WTC11 (cell line): ENCODE measurements at regions not wholly inside any gene's neighbourhood (a gene's known extent, or its start where the extent isn't known, plus 50 kb on each side); places are given as distances from the start of the nearest gene placed in this dataset.

Source experiments
- ATAC-seq: fragments of 200-7000 bp; cut with Tn5 transposase; 2 replicates; pipeline ENCODE4 v1.10.0; 2021; ENCODE audit warnings: mild to moderate bottlenecking, moderate library complexity
- CTCF ChIA-PET: fragments of 300-600 bp; sonication (Branson Sonifier 250); formaldehyde crosslinking; loops from one replicate; lab custom pipeline; 2021; ENCODE audit warnings: antibody characterized with exemption; lab: Charles Lee
- POLR2A ChIA-PET: fragments of 350-600 bp; sonication (Branson Sonifier 250); formaldehyde crosslinking; loops from one replicate; lab custom pipeline; 2021; ENCODE audit warnings: antibody characterized with exemption; lab: Charles Lee
- DNase-seq: peaks from one replicate; pipeline ENCODE4 v3.0.0; 2021; ENCODE audit warnings: low spot score
- H3K27ac Mint-ChIP-seq: 2 replicates; pipeline ENCODE4 v1.8.0; 2021; ENCODE audit warnings: mixed read lengths
- H3K27me3 Mint-ChIP-seq: 2 replicates; pipeline ENCODE4 v1.8.0; 2021; ENCODE audit warnings: low read depth, mild to moderate bottlenecking, moderate library complexity, mixed read lengths
- H3K36me3 Mint-ChIP-seq: 2 replicates; pipeline ENCODE4 v1.8.0; 2021; ENCODE audit warnings: mixed read lengths
- H3K4me1 Mint-ChIP-seq: 2 replicates; pipeline ENCODE4 v1.8.0; 2022; ENCODE audit warnings: mixed read lengths
- H3K4me3 Mint-ChIP-seq: 2 replicates; pipeline ENCODE4 v1.8.0; 2021; ENCODE audit warnings: mild to moderate bottlenecking, moderate library complexity, mixed read lengths
- H3K9me3 Mint-ChIP-seq: 2 replicates; pipeline ENCODE4 v1.8.0; 2021; ENCODE audit warnings: mixed read lengths
- AFF4 ChIP-seq: sonication (generic); formaldehyde crosslinking; IDR thresholded peaks from 2 replicates; pipeline ENCODE4 v1.8.1; 2023; ENCODE audit warnings: mild to moderate bottlenecking, missing genetic modification reagents, borderline replicate concordance
- ATF6 ChIP-seq: sonication (generic); formaldehyde crosslinking; IDR thresholded peaks from 2 replicates; pipeline ENCODE4 v1.8.1; 2023; ENCODE audit warnings: mild to moderate bottlenecking, missing genetic modification reagents
- E2F1 ChIP-seq: sonication (generic); formaldehyde crosslinking; IDR thresholded peaks from 2 replicates; pipeline ENCODE4 v1.8.0; 2022; ENCODE audit warnings: mild to moderate bottlenecking, missing genetic modification reagents
- E2F5 ChIP-seq: sonication (generic); formaldehyde crosslinking; IDR thresholded peaks from 2 replicates; pipeline ENCODE4 v1.8.1; 2022; ENCODE audit warnings: mild to moderate bottlenecking, moderate library complexity, missing genetic modification reagents
- ELF4 ChIP-seq: sonication (generic); formaldehyde crosslinking; IDR thresholded peaks from 2 replicates; pipeline ENCODE4 v1.8.1; 2022; ENCODE audit warnings: low read depth, mild to moderate bottlenecking, moderate library complexity, missing genetic modification reagents
- ETV6 ChIP-seq: sonication (generic); formaldehyde crosslinking; IDR thresholded peaks from 2 replicates; pipeline ENCODE4 v1.8.1; 2022; ENCODE audit warnings: mild to moderate bottlenecking, missing genetic modification reagents
- FOXP4 ChIP-seq: sonication (generic); formaldehyde crosslinking; IDR thresholded peaks from 2 replicates; pipeline ENCODE4 v1.8.0; 2022; ENCODE audit warnings: mild to moderate bottlenecking, missing genetic modification reagents
- HMGXB4 ChIP-seq: sonication (generic); formaldehyde crosslinking; IDR thresholded peaks from 2 replicates; pipeline ENCODE4 v1.8.1; 2023; ENCODE audit warnings: mild to moderate bottlenecking, moderate library complexity, missing genetic modification reagents
- IRF1 ChIP-seq: sonication (generic); formaldehyde crosslinking; IDR thresholded peaks from 2 replicates; pipeline ENCODE4 v1.8.0; 2023; ENCODE audit warnings: missing genetic modification reagents
- KAT7 ChIP-seq: sonication (generic); formaldehyde crosslinking; IDR thresholded peaks from 2 replicates; pipeline ENCODE4 v1.8.1; 2023; ENCODE audit warnings: missing genetic modification reagents, mild to moderate bottlenecking, borderline replicate concordance
- MXD4 ChIP-seq: fragments of 250-450 bp; sonication (Bioruptor Pico); IDR thresholded peaks from 2 replicates; pipeline ENCODE4 v1.8.0; 2021; ENCODE audit warnings: mild to moderate bottlenecking, moderate library complexity, borderline replicate concordance
- NFE2L1 ChIP-seq: sonication (generic); formaldehyde crosslinking; IDR thresholded peaks from 2 replicates; pipeline ENCODE4 v1.8.1; 2023; ENCODE audit warnings: missing genetic modification reagents
- NR2C2 ChIP-seq: sonication (generic); formaldehyde crosslinking; IDR thresholded peaks from 2 replicates; pipeline ENCODE4 v1.8.0; 2022; ENCODE audit warnings: mild to moderate bottlenecking, missing genetic modification reagents
- OVOL2 ChIP-seq: fragments of 250-450 bp; sonication (Bioruptor Pico); IDR thresholded peaks from 2 replicates; pipeline ENCODE4 v1.9.0; 2021; ENCODE audit warnings: mild to moderate bottlenecking, borderline replicate concordance
- STAT6 ChIP-seq: sonication (generic); formaldehyde crosslinking; conservative IDR thresholded peaks from 2 replicates; pipeline ENCODE4 v1.8.1; 2023; ENCODE audit warnings: mild to moderate bottlenecking, low read depth, missing genetic modification reagents, moderate library complexity
- TCF7 ChIP-seq: sonication (generic); formaldehyde crosslinking; IDR thresholded peaks from 2 replicates; pipeline ENCODE4 v1.8.0; 2022; ENCODE audit warnings: mild to moderate bottlenecking, low read depth, missing genetic modification reagents, moderate library complexity
- ZNF138 ChIP-seq: sonication (generic); formaldehyde crosslinking; conservative IDR thresholded peaks from 2 replicates; pipeline ENCODE4 v1.8.1; 2022; ENCODE audit warnings: mild to moderate bottlenecking, moderate library complexity, missing genetic modification reagents
- ZNF671 ChIP-seq: fragments of 250-450 bp; sonication (Bioruptor Pico); IDR thresholded peaks from 2 replicates; pipeline ENCODE4 v1.8.0; 2021; ENCODE audit warnings: mild to moderate bottlenecking

GRCh38 chr5:28402590-28403301 is 1364.4 kb upstream of the CDH9 start (continued):
- TF ChIP-seq AFF4 (CRISPR knock-in tag), result no peak

GRCh38 chr5:28400076-28400475 is 1361.7 kb upstream of the CDH9 start:
- ChIA-PET CTCF (no interaction called here), POLR2A (no interaction called here)
- DNase-seq (no peak), ATAC-seq (no peak)
- H3K9me3 Mint-ChIP-seq, result peaks cover 6% of the 10 kb centered on the region
- H3K4me3 Mint-ChIP-seq, result no peak overlapping the region
- no peak overlapping the region for H3K27ac Mint-ChIP-seq
- H3K27me3 Mint-ChIP-seq, result no peaks in the 10 kb centered on the region; the same call in 1 of the 2 replicates
- H3K4me1 Mint-ChIP-seq, result peaks cover 11% of the 10 kb centered on the region
- H3K36me3 Mint-ChIP-seq, result no peaks in the 10 kb centered on the region; the same call in 1 of the 2 replicates
- no peak for TF ChIP-seq ZNF138 (CRISPR knock-in tag)
- TF ChIP-seq ATF6, result no peak
- TF ChIP-seq IRF1 (CRISPR knock-in tag), result no peak
- TF ChIP-seq NR2C2, result no peak
- TF ChIP-seq ELF4, result no peak
- TF ChIP-seq E2F1, result no peak
- no peak for TF ChIP-seq KAT7 (CRISPR knock-in tag)
- no peak for TF ChIP-seq MXD4
- no peak for TF ChIP-seq HMGXB4 (CRISPR knock-in tag)
- TF ChIP-seq STAT6 (CRISPR knock-in tag), result no peak
- no peak for TF ChIP-seq TCF7 (CRISPR knock-in tag)
- no peak for TF ChIP-seq ETV6 (CRISPR knock-in tag)
- TF ChIP-seq E2F5 (CRISPR knock-in tag), result no peak
- no peak for TF ChIP-seq OVOL2 (CRISPR knock-in tag)
- TF ChIP-seq ZNF671 (CRISPR knock-in tag), result no peak
- no peak for TF ChIP-seq NFE2L1 (CRISPR knock-in tag)
- TF ChIP-seq FOXP4 (CRISPR knock-in tag), result no peak
